ENCODE measurements at regions not wholly inside any gene's neighbourhood (a gene's known extent, or its start where the extent isn't known, plus 50 kb on each side); places are given as distances from the start of the nearest gene placed in this dataset.
"Not testable (repeated sequence)": the region's sequence is repeated elsewhere in the genome, so short reads cannot be mapped to it uniquely, and the experiment has no call there.

- H3K27me3 ChIP-seq (ENCODE audit: insufficient read depth, low read length) = no peaks in the 10 kb centered on the region
- H3K4me1 ChIP-seq (ENCODE audit: insufficient read depth, low read length) = peaks cover 5% of the 10 kb centered on the region; the same call in 1 of the 2 replicates
- H3K9ac ChIP-seq (ENCODE audit: low read depth, low read length) = no peak overlapping the region
- H3K36me3 ChIP-seq (ENCODE audit: insufficient read depth, low read depth, low read length) = no peaks in the 10 kb centered on the region
- no peak overlapping the region for H3K4me3 ChIP-seq (ENCODE audit: low read length)
- no peak overlapping the region for H3K27ac ChIP-seq (ENCODE audit: low read length)
- H3K9me3 ChIP-seq (ENCODE audit: insufficient read depth, low read depth, low read length) = no peaks in the 10 kb centered on the region
These were observed 356.0 kb downstream of the ADGRD1 start for GRCh38 chr12:131309700-131310099.

GRCh38 chr12:131310227-131310969 is 356.7 kb downstream of the ADGRD1 start:
- not testable (repeated sequence) for H3K9me3 ChIP-seq (ENCODE audit: insufficient read depth, low read depth, low read length); H3K27ac ChIP-seq (ENCODE audit: low read length); H3K4me1 ChIP-seq (ENCODE audit: insufficient read depth, low read length); H3K27me3 ChIP-seq (ENCODE audit: insufficient read depth, low read length); H3K4me3 ChIP-seq (ENCODE audit: low read length); H3K36me3 ChIP-seq (ENCODE audit: insufficient read depth, low read depth, low read length); H3K9ac ChIP-seq (ENCODE audit: low read depth, low read length)

GRCh38 chr12:131311279-131311722 is 357.6 kb downstream of the ADGRD1 start:
- H3K4me3 ChIP-seq (ENCODE audit: low read length); H3K9ac ChIP-seq (ENCODE audit: low read depth, low read length); H3K4me1 ChIP-seq (ENCODE audit: insufficient read depth, low read length); H3K36me3 ChIP-seq (ENCODE audit: insufficient read depth, low read depth, low read length); H3K27ac ChIP-seq (ENCODE audit: low read length); H3K27me3 ChIP-seq (ENCODE audit: insufficient read depth, low read length); H3K9me3 ChIP-seq (ENCODE audit: insufficient read depth, low read depth, low read length): not testable (repeated sequence)

- H3K4me1 ChIP-seq (ENCODE audit: insufficient read depth, low read length) = peaks cover 5% of the 10 kb centered on the region; the same call in 1 of the 2 replicates
- H3K9me3 ChIP-seq (ENCODE audit: insufficient read depth, low read depth, low read length) = no peaks in the 10 kb centered on the region
- no peaks in the 10 kb centered on the region for H3K36me3 ChIP-seq (ENCODE audit: insufficient read depth, low read depth, low read length)
These were observed 358.1 kb downstream of the ADGRD1 start for GRCh38 chr12:131311764-131312163.

GRCh38 chr12:131312382-131312781 is 358.7 kb downstream of the ADGRD1 start:
- not testable (repeated sequence) for H3K4me1 ChIP-seq (ENCODE audit: insufficient read depth, low read length); H3K36me3 ChIP-seq (ENCODE audit: insufficient read depth, low read depth, low read length); H3K9me3 ChIP-seq (ENCODE audit: insufficient read depth, low read depth, low read length); H3K27ac ChIP-seq (ENCODE audit: low read length); H3K4me3 ChIP-seq (ENCODE audit: low read length); H3K27me3 ChIP-seq (ENCODE audit: insufficient read depth, low read length); H3K9ac ChIP-seq (ENCODE audit: low read depth, low read length)

More at GRCh38 chr12:131311764-131312163, 358.1 kb downstream of the ADGRD1 start:
- Histone ChIP-seq H3K9ac (ENCODE audit: low read depth, low read length) (no peak overlapping the region), H3K4me3 (ENCODE audit: low read length) (no peak overlapping the region), H3K27ac (ENCODE audit: low read length) (no peak overlapping the region), H3K27me3 (ENCODE audit: insufficient read depth, low read length) (no peaks in the 10 kb centered on the region)

- Histone ChIP-seq H3K36me3 (ENCODE audit: insufficient read depth, low read depth, low read length) (no peaks in the 10 kb centered on the region), H3K27ac (ENCODE audit: low read length) (no peak overlapping the region), H3K9me3 (ENCODE audit: insufficient read depth, low read depth, low read length) (peaks cover 3% of the 10 kb centered on the region; the same call in 1 of the 2 replicates), H3K4me3 (ENCODE audit: low read length) (no peak overlapping the region), H3K4me1 (ENCODE audit: insufficient read depth, low read length) (peaks cover 5% of the 10 kb centered on the region; the same call in 1 of the 2 replicates), H3K27me3 (ENCODE audit: insufficient read depth, low read length) (no peaks in the 10 kb centered on the region), H3K9ac (ENCODE audit: low read depth, low read length) (no peak overlapping the region)
These were observed 359.3 kb downstream of the ADGRD1 start for GRCh38 chr12:131312793-131313545.

- Histone ChIP-seq H3K36me3 (ENCODE audit: insufficient read depth, low read depth, low read length) (no peaks in the 10 kb centered on the region), H3K27me3 (ENCODE audit: insufficient read depth, low read length) (no peaks in the 10 kb centered on the region), H3K9me3 (ENCODE audit: insufficient read depth, low read depth, low read length) (peaks cover 6% of the 10 kb centered on the region; the same call in 1 of the 2 replicates), H3K27ac (ENCODE audit: low read length) (no peak overlapping the region), H3K4me1 (ENCODE audit: insufficient read depth, low read length) (peaks cover 5% of the 10 kb centered on the region; the same call in 1 of the 2 replicates), H3K4me3 (ENCODE audit: low read length) (no peak overlapping the region), H3K9ac (ENCODE audit: low read depth, low read length) (no peak overlapping the region)
These were observed 359.9 kb downstream of the ADGRD1 start for GRCh38 chr12:131313635-131314034.

- peaks cover 8% of the 10 kb centered on the region; the same call in 1 of the 2 replicates for H3K9me3 ChIP-seq (ENCODE audit: insufficient read depth, low read depth, low read length)
- no peak overlapping the region for H3K27ac ChIP-seq (ENCODE audit: low read length)
- no peaks in the 10 kb centered on the region for H3K36me3 ChIP-seq (ENCODE audit: insufficient read depth, low read depth, low read length)
- peaks cover 5% of the 10 kb centered on the region; the same call in 1 of the 2 replicates for H3K4me1 ChIP-seq (ENCODE audit: insufficient read depth, low read length)
- no peak overlapping the region for H3K9ac ChIP-seq (ENCODE audit: low read depth, low read length)
- H3K4me3 ChIP-seq (ENCODE audit: low read length) = no peak overlapping the region
- H3K27me3 ChIP-seq (ENCODE audit: insufficient read depth, low read length) = no peaks in the 10 kb centered on the region
These were observed 360.9 kb downstream of the ADGRD1 start for GRCh38 chr12:131314524-131315090.

GRCh38 chr12:131315601-131316000 is 361.9 kb downstream of the ADGRD1 start:
- H3K9ac ChIP-seq (ENCODE audit: low read depth, low read length) = no peak overlapping the region
- no peak overlapping the region for H3K4me3 ChIP-seq (ENCODE audit: low read length)
- peaks cover 18% of the 10 kb centered on the region for H3K9me3 ChIP-seq (ENCODE audit: insufficient read depth, low read depth, low read length)
- H3K36me3 ChIP-seq (ENCODE audit: insufficient read depth, low read depth, low read length) = no peaks in the 10 kb centered on the region
- no peaks in the 10 kb centered on the region for H3K27me3 ChIP-seq (ENCODE audit: insufficient read depth, low read length)
- H3K4me1 ChIP-seq (ENCODE audit: insufficient read depth, low read length) = peaks cover 5% of the 10 kb centered on the region; the same call in 1 of the 2 replicates
- H3K27ac ChIP-seq (ENCODE audit: low read length) = no peak overlapping the region

GRCh38 chr12:131316388-131316787 is 362.7 kb downstream of the ADGRD1 start:
- Histone ChIP-seq H3K4me1 (ENCODE audit: insufficient read depth, low read length) (peaks cover 5% of the 10 kb centered on the region; the same call in 1 of the 2 replicates), H3K4me3 (ENCODE audit: low read length) (no peak overlapping the region), H3K27me3 (ENCODE audit: insufficient read depth, low read length) (no peaks in the 10 kb centered on the region), H3K36me3 (ENCODE audit: insufficient read depth, low read depth, low read length) (no peaks in the 10 kb centered on the region), H3K9ac (ENCODE audit: low read depth, low read length) (no peak overlapping the region), H3K27ac (ENCODE audit: low read length) (no peak overlapping the region), H3K9me3 (ENCODE audit: insufficient read depth, low read depth, low read length) (peaks cover 25% of the 10 kb centered on the region)

- Histone ChIP-seq H3K36me3 (ENCODE audit: insufficient read depth, low read depth, low read length) (no peaks in the 10 kb centered on the region), H3K9ac (ENCODE audit: low read depth, low read length) (no peak overlapping the region)
These were observed 364.5 kb downstream of the ADGRD1 start for GRCh38 chr12:131318045-131318685.

More at GRCh38 chr12:131318045-131318685, 364.5 kb downstream of the ADGRD1 start:
- peaks cover 5% of the 10 kb centered on the region; the same call in 1 of the 2 replicates for H3K4me1 ChIP-seq (ENCODE audit: insufficient read depth, low read length)
- H3K4me3 ChIP-seq (ENCODE audit: low read length) = no peak overlapping the region
- no peak overlapping the region for H3K27ac ChIP-seq (ENCODE audit: low read length)
- peaks cover 39% of the 10 kb centered on the region for H3K9me3 ChIP-seq (ENCODE audit: insufficient read depth, low read depth, low read length)
- no peaks in the 10 kb centered on the region for H3K27me3 ChIP-seq (ENCODE audit: insufficient read depth, low read length)

Measured in iPS-20b (cell line).